Activated T-helper 17 cell treated with anti-CD3 and anti-CD28 coated beads, Interleukin-2, amount 50 U/mL, for 72 hours (primary cell): ENCODE measurements at regions not wholly inside any gene's neighbourhood (a gene's known extent, or its start where the extent isn't known, plus 50 kb on each side); places are given as distances from the start of the nearest gene placed in this dataset.
"Not testable (repeated sequence)": the region's sequence is repeated elsewhere in the genome, so short reads cannot be mapped to it uniquely, and the experiment has no call there.

ENCODE experiments used
- ATAC-seq: fragments of 150-1000 bp; cut with Tn5 transposase; replicated peaks from 2 replicates; pipeline ENCODE4 v1.10.0; 2021; ENCODE audit warnings: mild to moderate bottlenecking, moderate library complexity
- H3K27ac Mint-ChIP-seq: one replicate; pipeline ENCODE4 v1.8.0; 2022; ENCODE audit warnings: mixed read lengths
- H3K27me3 Mint-ChIP-seq: one replicate; pipeline ENCODE4 v1.8.0; 2022; ENCODE audit warnings: mixed read lengths
- H3K36me3 Mint-ChIP-seq: one replicate; pipeline ENCODE4 v1.8.0; 2022; ENCODE audit warnings: low read depth, mild to moderate bottlenecking, mixed read lengths
- H3K4me1 Mint-ChIP-seq: one replicate; pipeline ENCODE4 v1.8.0; 2022; ENCODE audit warnings: mixed read lengths
- H3K4me3 Mint-ChIP-seq: one replicate; pipeline ENCODE4 v1.8.0; 2022; ENCODE audit warnings: mild to moderate bottlenecking, mixed read lengths
- H3K9me3 Mint-ChIP-seq: one replicate; pipeline ENCODE4 v1.8.0; 2022; ENCODE audit warnings: mixed read lengths

GRCh38 chr13:33645591-33646554, 172.1 kb upstream of the RFC3 start:
- Mint-ChIP-seq H3K27me3 (no peaks in the 10 kb centered on the region), H3K27ac (peak overlapping the region; percentile 87), H3K36me3 (no peaks in the 10 kb centered on the region), H3K4me3 (peak overlapping the region; percentile 52), H3K9me3 (no peaks in the 10 kb centered on the region), H3K4me1 (peaks cover 23% of the 10 kb centered on the region)
- ATAC-seq = peak; percentile 53

GRCh38 chr13:33649212-33649878, 168.6 kb upstream of the RFC3 start:
- ATAC-seq = no peak
- no peaks in the 10 kb centered on the region for H3K36me3 Mint-ChIP-seq
- no peak overlapping the region for H3K4me3 Mint-ChIP-seq
- no peaks in the 10 kb centered on the region for H3K27me3 Mint-ChIP-seq
- H3K9me3 Mint-ChIP-seq = no peaks in the 10 kb centered on the region
- H3K27ac Mint-ChIP-seq = no peak overlapping the region
- H3K4me1 Mint-ChIP-seq = peaks cover 15% of the 10 kb centered on the region

- H3K27me3 Mint-ChIP-seq = no peaks in the 10 kb centered on the region
- H3K36me3 Mint-ChIP-seq = no peaks in the 10 kb centered on the region
- H3K27ac Mint-ChIP-seq = no peak overlapping the region
- no peaks in the 10 kb centered on the region for H3K4me1 Mint-ChIP-seq
- ATAC-seq = no peak
- H3K9me3 Mint-ChIP-seq = no peaks in the 10 kb centered on the region
- H3K4me3 Mint-ChIP-seq = no peak overlapping the region
These were observed 166.2 kb upstream of the RFC3 start for GRCh38 chr13:33651766-33652165.

GRCh38 chr13:33657274-33657673, 160.7 kb upstream of the RFC3 start:
- no peaks in the 10 kb centered on the region for H3K9me3 Mint-ChIP-seq
- ATAC-seq = no peak
- H3K27me3 Mint-ChIP-seq = no peaks in the 10 kb centered on the region
- no peaks in the 10 kb centered on the region for H3K4me1 Mint-ChIP-seq
- H3K27ac Mint-ChIP-seq = no peak overlapping the region
- H3K36me3 Mint-ChIP-seq = no peaks in the 10 kb centered on the region
- H3K4me3 Mint-ChIP-seq = no peak overlapping the region

- Mint-ChIP-seq H3K9me3 (no peaks in the 10 kb centered on the region), H3K4me1 (no peaks in the 10 kb centered on the region), H3K27me3 (no peaks in the 10 kb centered on the region), H3K27ac (no peak overlapping the region), H3K36me3 (no peaks in the 10 kb centered on the region), H3K4me3 (no peak overlapping the region)
- ATAC-seq = no peak
These were observed 158.5 kb upstream of the RFC3 start for GRCh38 chr13:33659466-33659865.

GRCh38 chr13:33659894-33660293, 158.1 kb upstream of the RFC3 start:
- no peaks in the 10 kb centered on the region for H3K9me3 Mint-ChIP-seq
- H3K36me3 Mint-ChIP-seq = no peaks in the 10 kb centered on the region
- H3K4me3 Mint-ChIP-seq = no peak overlapping the region
- no peaks in the 10 kb centered on the region for H3K4me1 Mint-ChIP-seq
- no peaks in the 10 kb centered on the region for H3K27me3 Mint-ChIP-seq
- ATAC-seq = no peak
- H3K27ac Mint-ChIP-seq = no peak overlapping the region

GRCh38 chr13:33662392-33662791, 155.6 kb upstream of the RFC3 start:
- Mint-ChIP-seq H3K27me3 (no peaks in the 10 kb centered on the region), H3K4me1 (peaks cover 5% of the 10 kb centered on the region), H3K36me3 (no peaks in the 10 kb centered on the region), H3K9me3 (no peaks in the 10 kb centered on the region), H3K4me3 (no peak overlapping the region), H3K27ac (no peak overlapping the region)
- ATAC-seq = no peak

GRCh38 chr13:33665626-33666175, 152.2 kb upstream of the RFC3 start:
- peaks cover 6% of the 10 kb centered on the region for H3K4me1 Mint-ChIP-seq
- H3K36me3 Mint-ChIP-seq = no peaks in the 10 kb centered on the region

GRCh38 chr13:33671560-33671959, 146.4 kb upstream of the RFC3 start:
- Mint-ChIP-seq H3K4me3 (no peak overlapping the region), H3K27me3 (no peaks in the 10 kb centered on the region), H3K4me1 (peaks cover 6% of the 10 kb centered on the region), H3K27ac (no peak overlapping the region), H3K36me3 (no peaks in the 10 kb centered on the region), H3K9me3 (no peaks in the 10 kb centered on the region)
- ATAC-seq = no peak

More at GRCh38 chr13:33665626-33666175, 152.2 kb upstream of the RFC3 start:
- Mint-ChIP-seq H3K9me3 (no peaks in the 10 kb centered on the region), H3K4me3 (no peak overlapping the region), H3K27me3 (no peaks in the 10 kb centered on the region), H3K27ac (no peak overlapping the region)
- ATAC-seq = no peak

GRCh38 chr13:33672022-33672421, 145.9 kb upstream of the RFC3 start:
- not testable (repeated sequence) for H3K4me1 Mint-ChIP-seq, H3K27me3 Mint-ChIP-seq, H3K9me3 Mint-ChIP-seq, H3K36me3 Mint-ChIP-seq, H3K4me3 Mint-ChIP-seq, ATAC-seq, H3K27ac Mint-ChIP-seq

- H3K4me3 Mint-ChIP-seq = peak overlapping the region; percentile 55
- H3K4me1 Mint-ChIP-seq = peaks cover 12% of the 10 kb centered on the region
- no peaks in the 10 kb centered on the region for H3K27me3 Mint-ChIP-seq
- no peaks in the 10 kb centered on the region for H3K9me3 Mint-ChIP-seq
- peak overlapping the region; percentile 91 for H3K27ac Mint-ChIP-seq
- no peak for ATAC-seq
- H3K36me3 Mint-ChIP-seq = peaks cover 12% of the 10 kb centered on the region
These were observed 141.6 kb upstream of the RFC3 start for GRCh38 chr13:33676045-33676989.

GRCh38 chr13:33677215-33677614, 140.7 kb upstream of the RFC3 start:
- H3K4me1 Mint-ChIP-seq = peaks cover 14% of the 10 kb centered on the region
- H3K9me3 Mint-ChIP-seq = no peaks in the 10 kb centered on the region
- no peak for ATAC-seq
- H3K27me3 Mint-ChIP-seq = no peaks in the 10 kb centered on the region
- peak overlapping the region; percentile 91 for H3K27ac Mint-ChIP-seq
- peak overlapping the region; percentile 55 for H3K4me3 Mint-ChIP-seq
- H3K36me3 Mint-ChIP-seq = peaks cover 16% of the 10 kb centered on the region

GRCh38 chr13:33678084-33678483, 139.9 kb upstream of the RFC3 start:
- Mint-ChIP-seq H3K9me3 (no peaks in the 10 kb centered on the region), H3K27ac (peak overlapping the region; percentile 91), H3K4me3 (peak overlapping the region; percentile 84), H3K27me3 (no peaks in the 10 kb centered on the region), H3K36me3 (peaks cover 20% of the 10 kb centered on the region), H3K4me1 (peaks cover 17% of the 10 kb centered on the region)
- ATAC-seq = no peak
